ENCODE measurements at regions not wholly inside any gene's neighbourhood (a gene's known extent, or its start where the extent isn't known, plus 50 kb on each side); places are given as distances from the start of the nearest gene placed in this dataset.

- whole genome bisulfite sequencing (ENCODE audit: insufficient coverage), result no CpG with 5 or more reads among the region's 3 CpGs
- H3K4me3 Mint-ChIP-seq, result no peak overlapping the region
- no peak overlapping the region for H3K9ac ChIP-seq (ENCODE audit: insufficient read depth, low read length, poor library complexity, severe bottlenecking)
Measured at GRCh38 chr2:228522977-228523376, 341.5 kb upstream of the SPHKAP start.

GRCh38 chr2:228522276-228522675 is 340.8 kb upstream of the SPHKAP start:
- Histone ChIP-seq H3K36me3 (replicated peaks in 1 of 2; ENCODE audit: control insufficient read depth in 1 of 2, insufficient read depth in 2 of 2, low read length in 2 of 2) (no peaks in the 10 kb centered on the region), H3K4me2 (replicated peaks; ENCODE audit: extremely low read depth, low read length, poor library complexity, severe bottlenecking) (no peak overlapping the region), H2AFZ (ENCODE audit: insufficient read depth, low read depth, low read length, poor library complexity, severe bottlenecking) (no peak overlapping the region), H3K79me2 (ENCODE audit: insufficient read depth, low read length) (no peaks in the 10 kb centered on the region), H3K9me3 (replicated peaks in 1 of 2; ENCODE audit: control insufficient read depth in 1 of 2, insufficient read depth in 1 of 2, low read length in 2 of 2) (peaks cover 0 to 3% of the 10 kb centered on the region in 2 donors), H3K4me3 (replicated peaks in 1 of 3; ENCODE audit: low read depth in 2 of 3, low read length in 3 of 3) (no peak overlapping the region), H3K4me1 (ENCODE audit: control insufficient read depth in 1 of 2, insufficient read depth in 2 of 2, low read length in 2 of 2) (no peaks in the 10 kb centered on the region), H3K27me3 (ENCODE audit: control insufficient read depth in 2 of 2, insufficient read depth in 2 of 2, low read length in 2 of 2) (no peaks in the 10 kb centered on the region), H4K20me1 (ENCODE audit: insufficient read depth, low read length) (no peaks in the 10 kb centered on the region), H3K9ac (ENCODE audit: insufficient read depth, low read length, poor library complexity, severe bottlenecking) (no peak overlapping the region), H3K27ac (ENCODE audit: low read depth in 1 of 2, low read length in 2 of 2) (no peak overlapping the region)
- Mint-ChIP-seq H3K36me3 (no peaks in the 10 kb centered on the region), H3K4me3 (no peak overlapping the region), H3K4me1 (no peaks in the 10 kb centered on the region), H3K27ac (no peak overlapping the region), H3K9me3 (peaks cover 0 to 8% (median 5%) of the 10 kb centered on the region in 7 donors), H3K27me3 (ENCODE audit: low read depth in 3 of 3) (no peaks in the 10 kb centered on the region)
- TF ChIP-seq CTCF (IDR thresholded peaks at IDR 0.05), result no peak
- no peak for DNase-seq
- intact Hi-C loops (cut with micrococcal nuclease), result no loop called here
- WGBS (ENCODE audit: insufficient coverage), result no CpG with 5 or more reads among the region's 2 CpGs

More at GRCh38 chr2:228522977-228523376, 341.5 kb upstream of the SPHKAP start:
- Histone ChIP-seq H3K36me3 (replicated peaks in 1 of 2; ENCODE audit: control insufficient read depth in 1 of 2, insufficient read depth in 2 of 2, low read length in 2 of 2) (no peaks in the 10 kb centered on the region), H4K20me1 (ENCODE audit: insufficient read depth, low read length) (no peaks in the 10 kb centered on the region), H3K27ac (ENCODE audit: low read depth in 1 of 2, low read length in 2 of 2) (no peak overlapping the region), H2AFZ (ENCODE audit: insufficient read depth, low read depth, low read length, poor library complexity, severe bottlenecking) (no peak overlapping the region), H3K4me3 (replicated peaks in 1 of 3; ENCODE audit: low read depth in 2 of 3, low read length in 3 of 3) (no peak overlapping the region), H3K27me3 (ENCODE audit: control insufficient read depth in 2 of 2, insufficient read depth in 2 of 2, low read length in 2 of 2) (no peaks in the 10 kb centered on the region), H3K79me2 (ENCODE audit: insufficient read depth, low read length) (no peaks in the 10 kb centered on the region), H3K9me3 (replicated peaks in 1 of 2; ENCODE audit: control insufficient read depth in 1 of 2, insufficient read depth in 1 of 2, low read length in 2 of 2) (peaks cover 0 to 3% of the 10 kb centered on the region in 2 donors), H3K4me2 (replicated peaks; ENCODE audit: extremely low read depth, low read length, poor library complexity, severe bottlenecking) (no peak overlapping the region), H3K4me1 (ENCODE audit: control insufficient read depth in 1 of 2, insufficient read depth in 2 of 2, low read length in 2 of 2) (no peaks in the 10 kb centered on the region)
- TF ChIP-seq CTCF (IDR thresholded peaks at IDR 0.05), result no peak
- DNase-seq, result no peak
- Mint-ChIP-seq H3K4me1 (no peaks in the 10 kb centered on the region), H3K36me3 (no peaks in the 10 kb centered on the region), H3K27me3 (ENCODE audit: low read depth in 3 of 3) (no peaks in the 10 kb centered on the region), H3K27ac (no peak overlapping the region), H3K9me3 (peaks cover 0 to 9% (median 5%) of the 10 kb centered on the region in 7 donors)
- intact Hi-C loops (cut with micrococcal nuclease), result no loop called here

All from CD14-positive monocyte (primary cell).